IMR-90 (cell line): ENCODE measurements at regions not wholly inside any gene's neighbourhood (a gene's known extent, or its start where the extent isn't known, plus 50 kb on each side); places are given as distances from the start of the nearest gene placed in this dataset.

Source experiments
- ATAC-seq: fragments of 200-7000 bp; cut with Tn5 transposase; 2 replicates; pipeline ENCODE4 v1.9.1; 2020; ENCODE audit warnings: low read depth, mild to moderate bottlenecking, moderate library complexity
- BruUV-seq: library from RNA; stranded (reverse); fragments of 400-500 nt; replicated peaks from 2 replicates; lab custom pipeline; 2021; lab: Mats Ljungman, UMichigan
- CTCF ChIA-PET: fragments of 300-600 bp; formaldehyde crosslinking; extraction: SDS; loops from one replicate; lab custom pipeline; 2021; ENCODE audit warnings: antibody characterized with exemption; lab: Yijun Ruan, JAX
- POLR2A ChIA-PET: fragments of 300-600 bp; sonication (Branson Sonifier 250); formaldehyde crosslinking; loops from one replicate; lab custom pipeline; 2022; ENCODE audit warnings: antibody characterized with exemption; ENCODE audit not compliant: unreplicated experiment; lab: Charles Lee
- DNase-seq: peaks from one replicate; pipeline ENCODE4 v3.0.0; 2013
- H2AFZ ChIP-seq: replicated peaks from 2 replicates; pipeline ENCODE3; 2013; ENCODE audit warnings: low read length, mild to moderate bottlenecking; ENCODE audit not compliant: poor library complexity
- H2AK5ac ChIP-seq: 2 replicates; pipeline ENCODE4 v1.6.1; 2013; ENCODE audit warnings: low read depth, low read length, inconsistent platforms
- H2AK9ac ChIP-seq: replicated peaks from 2 replicates; pipeline ENCODE3; 2013; ENCODE audit warnings: mild to moderate bottlenecking, low read depth, low read length, moderate library complexity; ENCODE audit not compliant: poor library complexity
- H2BK120ac ChIP-seq: 2 replicates; pipeline ENCODE4 v1.6.1; 2013; ENCODE audit warnings: low read depth, low read length, inconsistent platforms
- H2BK15ac ChIP-seq: 3 replicates; pipeline ENCODE4 v1.6.1; 2013; ENCODE audit warnings: low read depth, low read length, inconsistent platforms
- H2BK20ac ChIP-seq: 2 replicates; pipeline ENCODE4 v1.6.1; 2013; ENCODE audit warnings: low read depth, mild to moderate bottlenecking, inconsistent platforms, low read length, moderate library complexity
- H2BK5ac ChIP-seq: 2 replicates; pipeline ENCODE4 v1.6.1; 2013; ENCODE audit warnings: mild to moderate bottlenecking, low read depth, low read length, inconsistent platforms; ENCODE audit not compliant: poor library complexity, severe bottlenecking
- H3K14ac ChIP-seq: replicated peaks from 2 replicates; pipeline ENCODE4 v1.6.1; 2013; ENCODE audit warnings: low read depth, low read length, inconsistent platforms
- H3K18ac ChIP-seq: 2 replicates; pipeline ENCODE4 v1.6.1; 2013; ENCODE audit warnings: low read depth, low read length, control low read depth
- H3K23ac ChIP-seq: 2 replicates; pipeline ENCODE4 v1.6.1; 2013; ENCODE audit warnings: low read depth, low read length, inconsistent platforms
- H3K27ac ChIP-seq: 2 replicates; pipeline ENCODE4 v1.5.1; 2013; ENCODE audit warnings: mild to moderate bottlenecking, control low read depth, low read length; ENCODE audit not compliant: insufficient read depth
- H3K27me3 ChIP-seq: 2 replicates; pipeline ENCODE4 v1.6.1; 2013; ENCODE audit warnings: low read length; ENCODE audit not compliant: control insufficient read depth, insufficient read depth
- H3K36me3 ChIP-seq: 2 replicates; pipeline ENCODE4 v1.6.1; 2013; ENCODE audit warnings: low read length, mixed read lengths; ENCODE audit not compliant: control insufficient read depth, insufficient read depth
- H3K4ac ChIP-seq: 2 replicates; pipeline ENCODE4 v1.6.1; 2013; ENCODE audit warnings: low read depth, low read length, inconsistent platforms
- H3K4me1 ChIP-seq: 2 replicates; pipeline ENCODE4 v1.6.1; 2013; ENCODE audit warnings: low read length, mixed read lengths; ENCODE audit not compliant: control insufficient read depth, insufficient read depth
- H3K4me2 ChIP-seq: 2 replicates; pipeline ENCODE4 v1.6.1; 2013; ENCODE audit warnings: low read depth, mild to moderate bottlenecking, control low read depth, low read length, moderate library complexity
- H3K4me3 ChIP-seq: 2 replicates; pipeline ENCODE4 v1.5.1; 2013; ENCODE audit warnings: low read depth, mild to moderate bottlenecking, control low read depth, low read length, moderate library complexity; ENCODE audit not compliant: insufficient read depth
- H3K56ac ChIP-seq: 2 replicates; pipeline ENCODE4 v1.6.1; 2013; ENCODE audit warnings: low read length, inconsistent platforms; ENCODE audit not compliant: insufficient read depth; ENCODE audit errors: extremely low read depth
- H3K79me1 ChIP-seq, 2 experiments: 2 replicates each; pipeline ENCODE4 v1.6.1; 2013; ENCODE audit warnings: low read length in 2 of 2, inconsistent platforms in 1 of 2, low read depth in 1 of 2
- H3K9ac ChIP-seq: 2 replicates; pipeline ENCODE4 v1.6.1; 2013; ENCODE audit warnings: low read depth, low read length, control low read depth
- H3K9me1 ChIP-seq: 2 replicates; pipeline ENCODE4 v1.6.1; 2013; ENCODE audit warnings: low read length, inconsistent platforms; ENCODE audit not compliant: insufficient read depth
- H3K9me3 ChIP-seq: 2 replicates; pipeline ENCODE4 v1.6.1; 2013; ENCODE audit warnings: low read length; ENCODE audit not compliant: control insufficient read depth, insufficient read depth
- H4K20me1 ChIP-seq: 2 replicates; pipeline ENCODE4 v1.6.1; 2013; ENCODE audit warnings: low read length, inconsistent platforms; ENCODE audit not compliant: insufficient read depth
- H4K5ac ChIP-seq: 2 replicates; pipeline ENCODE4 v1.6.1; 2013; ENCODE audit warnings: mild to moderate bottlenecking, low read depth, low read length, control low read depth
- H4K8ac ChIP-seq, 2 experiments: 2 replicates each; pipeline ENCODE4 v1.6.1; 2013; ENCODE audit warnings: low read depth in 2 of 2, low read length in 2 of 2, control low read depth in 1 of 2, inconsistent platforms in 1 of 2
- H4K91ac ChIP-seq: 2 replicates; pipeline ENCODE4 v1.6.1; 2013; ENCODE audit warnings: low read depth, low read length, inconsistent platforms; ENCODE audit not compliant: insufficient read depth
- RCOR1 ChIP-seq: IDR thresholded peaks from 2 replicates; pipeline ENCODE4 v1.6.1; 2012; ENCODE audit warnings: mild to moderate bottlenecking, low read length, improper control_type of control experiment; ENCODE audit not compliant: insufficient replicate concordance
- SMC3 ChIP-seq: fragments of 150-350 bp; IDR thresholded peaks from 2 replicates; pipeline ENCODE4 v1.6.1; 2016; ENCODE audit warnings: low read depth, mild to moderate bottlenecking, antibody characterized with exemption, low read length, moderate library complexity
- WGBS, 2 experiments: methylation state at CpG; one replicate each; pipeline versions ENCODE4 v1.1.5 to v1.1.7; 2013; ENCODE audit warnings: missing lambda C conversion rate in 2 of 2; ENCODE audit not compliant: insufficient read length in 1 of 2; ENCODE audit errors: extremely low coverage in 2 of 2; 5-methylcytosine and 5-hydroxymethylcytosine counted together
- dilution Hi-C: fragments of 300-500 bp; cut with HindIII; formaldehyde crosslinking; loops from one replicate; pipeline ENCODE4 v1.14.3; 2018; ENCODE audit warnings: low sequenced_read_pairs; ENCODE audit not compliant: unreplicated experiment
- in situ Hi-C: fragments of 300-500 bp; cut with MboI; formaldehyde crosslinking; loops from 3 replicates; pipeline ENCODE4 v1.14.3; 2019; ENCODE audit warnings: low sequenced_read_pairs, inconsistent platforms, mixed read lengths
- intact Hi-C: fragments of 100-400 bp; cut with micrococcal nuclease; formaldehyde crosslinking; loops from 2 replicates; pipeline ENCODE4 v1.10.0; 2022

DNA sequence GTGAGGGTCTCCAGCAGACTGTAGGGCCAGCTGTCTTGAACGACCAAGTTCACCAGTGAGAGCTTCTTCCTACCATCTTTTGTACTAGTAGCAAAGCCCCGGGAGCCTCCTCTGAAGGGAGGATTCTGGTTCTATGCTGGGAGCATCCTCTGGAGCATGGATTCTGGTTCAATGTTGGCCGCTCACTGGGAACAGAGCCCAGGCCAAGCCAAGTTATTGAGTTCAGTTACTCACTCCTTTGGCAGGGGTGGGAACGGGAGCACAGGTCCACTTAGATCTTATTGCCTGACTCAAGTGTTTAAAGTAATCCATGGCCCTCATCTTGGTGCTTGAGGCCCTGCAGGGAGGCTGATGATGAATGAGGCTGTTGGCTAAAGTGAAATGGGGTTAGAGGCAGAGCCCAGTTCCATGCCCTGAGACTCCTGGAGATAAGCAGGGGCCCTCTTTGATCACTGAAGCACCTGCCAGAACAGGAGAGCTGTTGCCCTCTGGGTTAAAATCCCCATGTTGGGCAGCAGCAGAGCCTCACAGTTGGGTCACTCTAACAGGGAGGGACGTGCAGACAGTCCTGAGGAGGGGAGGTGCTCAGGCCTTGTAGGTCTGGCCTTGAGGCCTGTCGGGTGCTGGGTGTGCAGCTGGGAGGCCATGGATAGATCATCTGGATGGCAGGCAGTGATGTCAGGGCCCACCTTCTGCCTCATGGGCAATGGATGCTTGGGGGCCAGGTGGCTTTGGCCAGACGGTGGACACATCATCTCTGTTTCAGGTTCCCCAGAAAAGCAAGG, 98.3 kb upstream of the SYNDIG1 start:
- intact Hi-C loops: no loop called here
- Histone ChIP-seq H3K79me1 (no peaks in the 10 kb centered on the region), H3K9me3 (no peaks in the 10 kb centered on the region), H3K4me2 (no peak overlapping the region), H2AK9ac (no peak overlapping the region), H3K4me1 (no peaks in the 10 kb centered on the region), H3K4ac (no peak overlapping the region), H4K20me1 (no peaks in the 10 kb centered on the region), H3K27me3 (no peaks in the 10 kb centered on the region), H4K91ac (no peak overlapping the region), H3K14ac (no peak overlapping the region), H2BK20ac (no peak overlapping the region), H3K18ac (no peak overlapping the region), H3K9ac (no peak overlapping the region), H3K27ac (no peak overlapping the region), H2AK5ac (no peak overlapping the region), H2BK15ac (no peak overlapping the region), H2BK5ac (no peak overlapping the region), H3K36me3 (no peaks in the 10 kb centered on the region), H4K5ac (no peak overlapping the region), H3K4me3 (no peak overlapping the region), H4K8ac (no peak overlapping the region), H3K23ac (no peak overlapping the region), H2AFZ (no peak overlapping the region), H3K56ac (no peak overlapping the region), H3K9me1 (no peaks in the 10 kb centered on the region), H2BK120ac (no peak overlapping the region)
- BruUV-seq: no TSS peak
- in situ Hi-C loops: no loop called here
- WGBS, 2 experiments: 28% methylated on average over 2 of the region's 7 CpGs; no CpG with 5 or more reads in 1 of the 2 experiments
- TF ChIP-seq RCOR1 (no peak), SMC3 (no peak)
- POLR2A ChIA-PET: no interaction called here
- no peak for DNase-seq
- CTCF ChIA-PET: no interaction called here
- no peak for ATAC-seq
- dilution Hi-C loops: no loop called here
